H9 (cell line): ENCODE measurements at regions not wholly inside any gene's neighbourhood (a gene's known extent, or its start where the extent isn't known, plus 50 kb on each side); places are given as distances from the start of the nearest gene placed in this dataset.

Experiments used
- DNase-seq: peaks from one replicate; pipeline ENCODE4 v3.0.0-alpha.2; 2017
- H2AFZ ChIP-seq: one replicate; pipeline ENCODE4 v1.6.1; 2013; ENCODE audit warnings: mild to moderate bottlenecking, low read length, control low read depth, moderate library complexity
- H2AK5ac ChIP-seq: 2 replicates; pipeline ENCODE4 v1.6.1; 2013; ENCODE audit warnings: low read length, control low read depth, mixed read lengths; ENCODE audit not compliant: insufficient read length
- H2BK120ac ChIP-seq: one replicate; pipeline ENCODE4 v1.6.1; 2013; ENCODE audit warnings: low read depth, mild to moderate bottlenecking, low read length, control low read depth, inconsistent platforms; ENCODE audit not compliant: poor library complexity, severe bottlenecking
- H2BK12ac ChIP-seq: 2 replicates; pipeline ENCODE4 v1.6.1; 2013; ENCODE audit warnings: low read length, control low read depth, mixed read lengths, low read depth; ENCODE audit not compliant: insufficient read length
- H2BK15ac ChIP-seq: 2 replicates; pipeline ENCODE4 v1.6.1; 2013; ENCODE audit warnings: low read depth, low read length, control low read depth
- H2BK20ac ChIP-seq: one replicate; pipeline ENCODE4 v1.6.1; 2013; ENCODE audit warnings: low read depth, mild to moderate bottlenecking, low read length, control low read depth, inconsistent platforms; ENCODE audit not compliant: poor library complexity, severe bottlenecking
- H2BK5ac ChIP-seq: 2 replicates; pipeline ENCODE4 v1.6.1; 2013; ENCODE audit warnings: low read length, control low read depth, mixed read lengths; ENCODE audit not compliant: insufficient read length
- H3K14ac ChIP-seq: 2 replicates; pipeline ENCODE4 v1.6.1; 2013; ENCODE audit warnings: low read length, control low read depth; ENCODE audit not compliant: insufficient read depth
- H3K18ac ChIP-seq: 2 replicates; pipeline ENCODE4 v1.6.1; 2013; ENCODE audit warnings: low read depth, mild to moderate bottlenecking, mixed read lengths, low read length, control low read depth; ENCODE audit not compliant: insufficient read length
- H3K23ac ChIP-seq: 2 replicates; pipeline ENCODE4 v1.6.1; 2013; ENCODE audit warnings: low read length, control low read depth, mixed read lengths, low read depth; ENCODE audit not compliant: insufficient read length
- H3K23me2 ChIP-seq: 2 replicates; pipeline ENCODE4 v1.6.1; 2013; ENCODE audit warnings: low read depth, mild to moderate bottlenecking, mixed read lengths, low read length, control low read depth; ENCODE audit not compliant: insufficient read length, poor library complexity, severe bottlenecking
- H3K27ac ChIP-seq: 2 replicates; pipeline ENCODE4 v1.5.1; 2013; ENCODE audit warnings: low read length, control low read depth, mixed read lengths, low read depth; ENCODE audit not compliant: insufficient read length
- H3K27me3 ChIP-seq: 2 replicates; pipeline ENCODE4 v1.6.1; 2013; ENCODE audit warnings: low read length, control low read depth, inconsistent platforms; ENCODE audit not compliant: insufficient read depth
- H3K4ac ChIP-seq: 2 replicates; pipeline ENCODE4 v1.6.1; 2013; ENCODE audit warnings: low read depth, mild to moderate bottlenecking, control low read depth, inconsistent platforms, low read length, moderate library complexity
- H3K4me1 ChIP-seq: 2 replicates; pipeline ENCODE4 v1.6.1; 2013; ENCODE audit warnings: low read length, control low read depth, inconsistent platforms; ENCODE audit not compliant: insufficient read depth
- H3K4me2 ChIP-seq: 2 replicates; pipeline ENCODE4 v1.6.1; 2013; ENCODE audit warnings: low read length, control low read depth, mixed read lengths; ENCODE audit not compliant: insufficient read length, insufficient read depth
- H3K56ac ChIP-seq: 2 replicates; pipeline ENCODE4 v1.6.1; 2013; ENCODE audit warnings: low read depth, mild to moderate bottlenecking, mixed read lengths, low read length, control low read depth; ENCODE audit not compliant: insufficient read length
- H3K79me1 ChIP-seq: 2 replicates; pipeline ENCODE4 v1.6.1; 2013; ENCODE audit warnings: low read depth, mild to moderate bottlenecking, moderate library complexity, low read length, control low read depth, inconsistent platforms; ENCODE audit not compliant: insufficient read depth, poor library complexity, severe bottlenecking
- H3K79me2 ChIP-seq: 2 replicates; pipeline ENCODE4 v1.6.1; 2013; ENCODE audit warnings: low read length, control low read depth, inconsistent platforms; ENCODE audit not compliant: insufficient read depth
- H3K9ac ChIP-seq: 2 replicates; pipeline ENCODE4 v1.6.1; 2013; ENCODE audit warnings: low read length, control low read depth, mixed read lengths; ENCODE audit not compliant: insufficient read length; ENCODE audit errors: extremely low read depth
- H3K9me3 ChIP-seq: one replicate; pipeline ENCODE4 v1.6.1; 2013; ENCODE audit warnings: low read depth, low read length, inconsistent platforms; ENCODE audit not compliant: control insufficient read depth
- H3T11ph ChIP-seq: one replicate; pipeline ENCODE4 v1.6.1; 2013; ENCODE audit warnings: mild to moderate bottlenecking, low read length, control low read depth, inconsistent platforms
- H4K20me1 ChIP-seq: one replicate; pipeline ENCODE4 v1.6.1; 2013; ENCODE audit not compliant: control insufficient read depth, insufficient read length, insufficient read depth
- H4K5ac ChIP-seq: 2 replicates; pipeline ENCODE4 v1.6.1; 2013; ENCODE audit warnings: low read depth, mild to moderate bottlenecking, mixed read lengths, low read length, control low read depth; ENCODE audit not compliant: insufficient read length
- H4K8ac ChIP-seq: replicated peaks from 2 replicates; pipeline ENCODE4 v1.6.1; 2013; ENCODE audit warnings: low read length, control low read depth, mixed read lengths, low read depth; ENCODE audit not compliant: insufficient read length
- H4K91ac ChIP-seq: 2 replicates; pipeline ENCODE4 v1.6.1; 2013; ENCODE audit warnings: low read depth, mild to moderate bottlenecking, moderate library complexity, mixed read lengths, low read length, control low read depth; ENCODE audit not compliant: insufficient read length
- H3K27ac Mint-ChIP-seq, 3 experiments: 2 replicates in 2 of 3; 3 replicates in 1 of 3; pipeline ENCODE4 v1.8.0; 2020 to 2021; ENCODE audit warnings: mixed read lengths in 3 of 3, mild to moderate bottlenecking in 1 of 3, moderate library complexity in 1 of 3
- H3K27me3 Mint-ChIP-seq: 2 replicates; pipeline ENCODE4 v1.8.0; 2021; ENCODE audit warnings: low read depth, mild to moderate bottlenecking, moderate library complexity, mixed read lengths
- H3K36me3 Mint-ChIP-seq, 3 experiments: 2 replicates in 2 of 3; 3 replicates in 1 of 3; pipeline ENCODE4 v1.8.0; 2020 to 2021; ENCODE audit warnings: low read depth in 3 of 3, mixed read lengths in 3 of 3; ENCODE audit not compliant: insufficient read depth in 1 of 3
- H3K4me1 Mint-ChIP-seq, 2 experiments: 2 replicates each; pipeline ENCODE4 v1.8.0; 2020; ENCODE audit warnings: mixed read lengths in 2 of 2
- H3K4me3 Mint-ChIP-seq, 2 experiments: 2 replicates in 1 of 2; 3 replicates in 1 of 2; pipeline ENCODE4 v1.8.0; 2020 to 2021; ENCODE audit warnings: mild to moderate bottlenecking in 2 of 2, mixed read lengths in 2 of 2, moderate library complexity in 1 of 2
- H3K9me3 Mint-ChIP-seq, 2 experiments: 2 replicates in 1 of 2; 3 replicates in 1 of 2; pipeline ENCODE4 v1.8.0; 2020; ENCODE audit warnings: mild to moderate bottlenecking in 2 of 2, mixed read lengths in 2 of 2, moderate library complexity in 1 of 2
- WGBS: extraction: QIAGEN DNeasy Blood & Tissue Kit; methylation state at CpG from one replicate; pipeline ENCODE4 v1.1.7; 2013; ENCODE audit warnings: missing lambda C conversion rate, low lambda C conversion rate, mixed read lengths; ENCODE audit not compliant: insufficient read length; ENCODE audit errors: extremely low coverage; 5-methylcytosine and 5-hydroxymethylcytosine counted together
- TF ChIP-seq, protein P1 (sequence below): fragments of 200-600 bp; sonication (generic); conservative IDR thresholded peaks from 3 replicates; pipeline ENCODE4 v1.8.0; 2021; ENCODE audit warnings: antibody characterized with exemption, mild to moderate bottlenecking

DNA sequence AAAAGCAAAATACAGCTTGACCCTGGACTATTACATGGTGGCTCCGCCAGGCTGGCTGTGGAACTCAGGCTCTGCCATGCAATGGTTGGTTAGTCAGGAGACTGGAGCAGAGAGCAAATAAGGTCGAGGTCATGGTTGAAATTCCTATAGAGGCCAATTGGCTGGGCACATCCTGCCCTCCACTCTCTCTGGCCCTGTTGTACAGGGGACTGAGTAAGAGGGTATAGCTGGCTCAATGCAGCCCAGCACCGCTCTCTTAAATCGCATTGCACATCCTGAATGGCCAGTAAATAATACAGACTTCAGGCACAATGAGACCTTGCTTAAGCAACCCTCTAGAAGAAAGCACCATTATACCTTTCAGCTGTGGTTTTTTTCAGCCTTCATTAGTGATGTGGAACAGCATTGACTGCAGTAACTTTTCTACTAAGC lies 59.3 kb upstream of the PPP2R5A start:
- WGBS: no CpG with 5 or more reads among the region's 4 CpGs
- Histone ChIP-seq H3K56ac (no peak overlapping the region), H3K4ac (no peak overlapping the region), H4K8ac (no peak overlapping the region), H3K9ac (no peak overlapping the region), H3K27me3 (no peaks in the 10 kb centered on the region), H2BK120ac (no peak overlapping the region), H4K20me1 (no peaks in the 10 kb centered on the region), H3K23ac (no peak overlapping the region), H4K91ac (no peak overlapping the region), H3K23me2 (no peaks in the 10 kb centered on the region), H3K4me2 (no peak overlapping the region), H2BK15ac (no peak overlapping the region), H2AFZ (no peak overlapping the region), H3K4me1 (no peaks in the 10 kb centered on the region), H3K79me1 (no peaks in the 10 kb centered on the region), H3K18ac (no peak overlapping the region), H2BK12ac (no peak overlapping the region), H4K5ac (no peak overlapping the region), H3K27ac (no peak overlapping the region), H3K79me2 (no peaks in the 10 kb centered on the region), H3T11ph (no peak overlapping the region), H2BK20ac (no peak overlapping the region), H2BK5ac (no peak overlapping the region), H3K14ac (no peak overlapping the region), H3K9me3 (no peaks in the 10 kb centered on the region), H2AK5ac (no peak overlapping the region)
- TF ChIP-seq, protein P1, sequence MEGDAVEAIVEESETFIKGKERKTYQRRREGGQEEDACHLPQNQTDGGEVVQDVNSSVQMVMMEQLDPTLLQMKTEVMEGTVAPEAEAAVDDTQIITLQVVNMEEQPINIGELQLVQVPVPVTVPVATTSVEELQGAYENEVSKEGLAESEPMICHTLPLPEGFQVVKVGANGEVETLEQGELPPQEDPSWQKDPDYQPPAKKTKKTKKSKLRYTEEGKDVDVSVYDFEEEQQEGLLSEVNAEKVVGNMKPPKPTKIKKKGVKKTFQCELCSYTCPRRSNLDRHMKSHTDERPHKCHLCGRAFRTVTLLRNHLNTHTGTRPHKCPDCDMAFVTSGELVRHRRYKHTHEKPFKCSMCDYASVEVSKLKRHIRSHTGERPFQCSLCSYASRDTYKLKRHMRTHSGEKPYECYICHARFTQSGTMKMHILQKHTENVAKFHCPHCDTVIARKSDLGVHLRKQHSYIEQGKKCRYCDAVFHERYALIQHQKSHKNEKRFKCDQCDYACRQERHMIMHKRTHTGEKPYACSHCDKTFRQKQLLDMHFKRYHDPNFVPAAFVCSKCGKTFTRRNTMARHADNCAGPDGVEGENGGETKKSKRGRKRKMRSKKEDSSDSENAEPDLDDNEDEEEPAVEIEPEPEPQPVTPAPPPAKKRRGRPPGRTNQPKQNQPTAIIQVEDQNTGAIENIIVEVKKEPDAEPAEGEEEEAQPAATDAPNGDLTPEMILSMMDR: no peak
- Mint-ChIP-seq H3K4me1 (peaks cover 12 to 14% of the 10 kb centered on the region in 2 experiments), H3K4me3 (no peak overlapping the region), H3K36me3 (no peaks in the 10 kb centered on the region), H3K27ac (no peak overlapping the region; a peak in 1 of 7 replicates), H3K9me3 (no peaks in the 10 kb centered on the region), H3K27me3 (no peaks in the 10 kb centered on the region; the same call in 1 of the 2 replicates)
- no peak for DNase-seq
